Memory B cell (primary cell): ENCODE measurements at regions not wholly inside any gene's neighbourhood (a gene's known extent, or its start where the extent isn't known, plus 50 kb on each side); places are given as distances from the start of the nearest gene placed in this dataset.

ENCODE experiments used
- ATAC-seq: fragments of 150-1000 bp; cut with Tn5 transposase; 2 replicates; pipeline ENCODE4 v1.10.0; 2021; ENCODE audit warnings: low read depth, mild to moderate bottlenecking, moderate library complexity
- DNase-seq, 2 donors: peaks; one replicate each; pipeline ENCODE4 v3.0.0; 2022; ENCODE audit warnings: low spot score in 2 of 2
- H3K27ac Mint-ChIP-seq: one replicate; pipeline ENCODE4 v1.8.0; 2022; ENCODE audit warnings: mild to moderate bottlenecking, moderate library complexity, mixed read lengths
- H3K27me3 Mint-ChIP-seq: one replicate; pipeline ENCODE4 v1.8.0; 2022; ENCODE audit warnings: mixed read lengths
- H3K36me3 Mint-ChIP-seq: one replicate; pipeline ENCODE4 v1.8.0; 2022; ENCODE audit warnings: mild to moderate bottlenecking, mixed read lengths
- H3K4me1 Mint-ChIP-seq: one replicate; pipeline ENCODE4 v1.8.0; 2022; ENCODE audit warnings: mixed read lengths
- H3K4me3 Mint-ChIP-seq: one replicate; pipeline ENCODE4 v1.8.0; 2022; ENCODE audit warnings: mild to moderate bottlenecking, moderate library complexity, mixed read lengths
- H3K9me3 Mint-ChIP-seq: one replicate; pipeline ENCODE4 v1.8.0; 2022; ENCODE audit warnings: mixed read lengths

DNA sequence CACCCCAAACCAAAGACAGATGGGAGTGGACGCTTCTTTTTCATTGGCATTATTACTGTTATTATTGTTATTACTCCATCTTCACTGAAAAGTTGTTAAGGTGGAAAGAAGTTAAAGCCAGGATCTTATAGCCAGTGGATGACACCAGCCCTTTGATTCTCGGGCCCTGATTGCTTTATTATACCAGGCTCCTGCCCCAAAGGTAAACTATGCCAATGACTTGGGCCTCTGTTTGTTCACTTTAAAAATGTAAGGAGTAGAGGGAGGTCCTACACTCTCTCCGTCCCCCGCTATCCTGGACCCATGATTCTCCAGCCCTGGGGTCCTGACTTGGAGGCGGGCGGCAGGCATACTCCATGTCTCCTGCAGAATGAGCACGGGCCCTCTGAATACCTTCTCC, 106.8 kb downstream of the TOMM20 start:
- H3K36me3 Mint-ChIP-seq, result peaks cover 2% of the 10 kb centered on the region
- H3K27me3 Mint-ChIP-seq, result no peaks in the 10 kb centered on the region
- DNase-seq (no peak), ATAC-seq (no peak)
- H3K9me3 Mint-ChIP-seq, result peaks cover 3% of the 10 kb centered on the region
- H3K4me3 Mint-ChIP-seq, result no peak overlapping the region
- H3K27ac Mint-ChIP-seq, result peak overlapping the region; percentile 13
- H3K4me1 Mint-ChIP-seq, result peaks cover 17% of the 10 kb centered on the region

GRCh38 chr1:235021321-235021720, 107.3 kb downstream of the TOMM20 start:
- Mint-ChIP-seq H3K27me3 (no peaks in the 10 kb centered on the region), H3K27ac (no peak overlapping the region), H3K9me3 (peaks cover 3% of the 10 kb centered on the region), H3K4me1 (peaks cover 17% of the 10 kb centered on the region), H3K4me3 (no peak overlapping the region), H3K36me3 (peaks cover 2% of the 10 kb centered on the region)
- DNase-seq (no peak), ATAC-seq (no peak)

DNA sequence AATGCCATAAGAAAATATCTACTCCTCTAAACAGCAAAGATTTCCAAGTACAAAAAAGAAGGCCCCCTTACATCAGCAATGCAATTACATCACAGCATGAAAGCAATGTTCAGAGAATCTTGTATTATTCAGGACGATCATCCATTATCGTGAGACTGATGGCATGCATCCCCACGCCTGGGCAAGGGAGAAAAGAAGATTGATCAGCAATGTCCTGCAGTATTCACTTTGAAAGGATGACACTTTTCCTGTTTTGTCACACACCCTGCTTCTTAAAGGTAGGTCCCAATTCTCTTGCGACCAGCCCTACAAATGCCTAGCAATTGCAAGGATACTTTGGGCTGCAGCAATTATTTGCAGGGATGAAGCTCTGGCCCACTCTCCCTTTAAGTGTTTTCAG, 108.7 kb downstream of the TOMM20 start:
- ATAC-seq (no peak), DNase-seq (no peak)
- peaks cover 3% of the 10 kb centered on the region for H3K9me3 Mint-ChIP-seq
- no peak overlapping the region for H3K4me3 Mint-ChIP-seq
- peaks cover 2% of the 10 kb centered on the region for H3K36me3 Mint-ChIP-seq
- H3K27ac Mint-ChIP-seq, result peak overlapping the region; percentile 12
- H3K4me1 Mint-ChIP-seq, result peaks cover 22% of the 10 kb centered on the region
- H3K27me3 Mint-ChIP-seq, result no peaks in the 10 kb centered on the region

DNA sequence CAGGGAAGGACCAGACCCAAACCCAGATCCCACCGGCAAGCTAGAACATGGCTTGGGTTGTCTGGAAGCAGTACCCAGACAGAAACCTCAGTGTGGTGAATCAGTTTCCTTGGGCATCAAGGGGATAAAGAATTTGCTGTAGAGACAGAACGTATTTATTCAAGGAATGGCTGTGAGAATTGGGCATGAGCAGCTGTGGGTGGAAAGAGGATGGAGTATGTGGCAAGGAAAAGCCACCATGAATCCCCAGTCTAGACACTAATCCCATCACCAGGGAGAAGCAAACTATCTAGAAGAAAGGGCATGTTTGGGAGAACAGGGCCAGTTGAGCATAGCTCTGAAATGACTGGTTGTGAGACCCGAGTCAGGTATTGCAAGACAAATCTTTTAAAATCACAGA, 109.2 kb downstream of the TOMM20 start:
- Mint-ChIP-seq H3K36me3 (peaks cover 2% of the 10 kb centered on the region), H3K4me1 (peaks cover 25% of the 10 kb centered on the region), H3K9me3 (peaks cover 3% of the 10 kb centered on the region), H3K27me3 (no peaks in the 10 kb centered on the region), H3K4me3 (no peak overlapping the region), H3K27ac (peak overlapping the region; percentile 12)
- DNase-seq (no peak), ATAC-seq (no peak)

DNA sequence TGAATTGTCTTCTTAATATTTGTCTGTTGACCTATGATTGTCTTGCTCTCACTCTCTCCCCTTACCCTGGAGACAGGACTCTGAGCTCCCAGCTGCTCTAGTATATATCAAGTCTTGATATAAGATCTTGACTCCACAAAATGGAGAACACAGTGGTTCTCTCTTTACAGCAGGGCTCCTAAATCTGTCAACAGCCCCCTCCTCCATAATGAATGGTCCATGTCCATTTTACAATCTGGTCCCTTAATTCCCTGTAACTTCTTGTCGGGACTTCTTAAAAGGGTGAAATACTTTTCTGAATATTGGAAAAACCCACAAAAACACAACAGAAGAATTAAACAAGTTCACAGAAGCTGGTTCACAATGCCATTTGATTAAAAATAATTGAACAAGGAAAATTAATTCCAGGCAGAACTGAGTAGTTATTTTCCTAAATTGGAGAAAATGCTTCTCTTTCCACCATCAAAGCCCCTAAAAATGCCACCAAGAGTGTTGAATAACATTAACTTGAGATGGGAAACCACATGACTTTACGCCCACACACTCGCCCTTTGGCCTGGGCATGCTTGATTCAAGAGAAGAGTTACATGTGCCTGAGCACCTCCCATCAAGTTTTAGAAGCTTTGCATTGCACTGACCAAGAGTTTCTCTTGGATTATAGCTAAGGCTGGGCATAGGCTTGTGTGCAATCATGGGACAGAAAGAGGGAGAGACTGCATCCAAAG, 109.8 kb downstream of the TOMM20 start:
- DNase-seq, result no peak
- H3K27ac Mint-ChIP-seq, result peak overlapping the region; percentile 12

DNA sequence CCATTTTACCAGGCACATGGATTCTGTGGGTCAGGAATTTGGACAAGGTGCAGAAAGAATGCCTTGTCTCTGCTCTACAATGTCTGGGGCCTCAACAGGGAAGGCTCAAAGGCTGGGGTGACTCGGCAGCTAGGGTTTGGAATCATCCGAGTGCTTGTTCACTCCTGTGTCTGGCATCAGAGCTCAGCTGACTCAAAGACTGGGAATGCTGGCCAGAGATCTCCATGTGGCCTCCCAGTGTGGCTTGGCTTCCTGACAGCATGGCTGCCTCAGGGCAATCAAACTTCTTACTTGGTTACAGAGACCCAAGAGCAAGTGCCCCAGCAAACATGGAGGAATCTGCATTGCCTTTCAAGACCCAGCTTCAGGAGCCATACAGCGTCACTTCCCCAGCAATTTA, 110.5 kb downstream of the TOMM20 start:
- peaks cover 2% of the 10 kb centered on the region for H3K36me3 Mint-ChIP-seq
- no peaks in the 10 kb centered on the region for H3K27me3 Mint-ChIP-seq
- peaks cover 3% of the 10 kb centered on the region for H3K9me3 Mint-ChIP-seq
- no peak for ATAC-seq
- H3K4me1 Mint-ChIP-seq, result peaks cover 30% of the 10 kb centered on the region
- peak overlapping the region; percentile 12 for H3K27ac Mint-ChIP-seq
- H3K4me3 Mint-ChIP-seq, result no peak overlapping the region
- DNase-seq, result no peak

More for the DNA sequence above, 109.8 kb downstream of the TOMM20 start:
- Mint-ChIP-seq H3K9me3 (peaks cover 3% of the 10 kb centered on the region), H3K4me3 (no peak overlapping the region), H3K4me1 (peaks cover 29% of the 10 kb centered on the region), H3K27me3 (no peaks in the 10 kb centered on the region), H3K36me3 (peaks cover 2% of the 10 kb centered on the region)
- no peak for ATAC-seq

DNA sequence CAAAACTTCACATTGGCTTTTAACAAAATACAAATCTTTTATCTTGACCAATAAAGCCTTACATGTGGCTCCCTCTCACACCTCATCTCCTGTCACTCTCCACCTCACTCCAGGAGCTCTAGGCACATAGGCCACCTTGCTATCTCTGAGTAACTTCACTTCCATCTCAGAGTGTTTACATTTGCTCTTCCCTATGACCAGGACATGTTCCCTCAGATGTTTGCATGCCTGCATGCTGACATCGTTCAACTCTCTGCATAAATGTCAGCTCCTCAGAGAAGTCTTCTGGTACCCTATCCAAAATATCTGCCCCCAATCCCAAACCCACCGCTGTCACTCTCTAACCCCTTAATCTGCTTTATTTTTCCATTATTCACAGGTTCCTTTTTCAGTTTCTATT, 110.9 kb downstream of the TOMM20 start:
- ATAC-seq (no peak), DNase-seq (no peak)
- Mint-ChIP-seq H3K9me3 (peaks cover 3% of the 10 kb centered on the region), H3K27me3 (no peaks in the 10 kb centered on the region), H3K4me3 (no peak overlapping the region), H3K36me3 (peaks cover 2% of the 10 kb centered on the region), H3K27ac (no peak overlapping the region), H3K4me1 (peaks cover 30% of the 10 kb centered on the region)

DNA sequence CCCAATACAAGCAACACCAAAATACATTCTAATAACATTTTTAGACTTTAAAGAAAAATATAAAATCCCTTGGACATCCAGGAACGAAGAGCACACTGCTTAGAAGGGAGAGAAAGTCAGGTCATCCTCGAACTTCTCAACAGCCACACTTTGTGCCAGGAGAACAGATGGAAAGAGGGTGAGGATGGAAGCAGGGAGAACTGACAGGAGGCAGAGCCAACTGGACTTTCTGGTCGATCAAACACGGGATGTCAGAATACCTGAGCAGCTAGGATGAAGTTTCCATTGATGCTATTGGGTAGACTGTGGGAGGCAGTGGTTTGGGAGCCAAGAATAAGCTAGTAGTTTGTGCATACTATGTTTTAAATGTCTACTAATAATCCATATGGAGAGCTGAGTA, 111.4 kb downstream of the TOMM20 start:
- Mint-ChIP-seq H3K27ac (no peak overlapping the region), H3K4me1 (peaks cover 32% of the 10 kb centered on the region), H3K27me3 (no peaks in the 10 kb centered on the region), H3K4me3 (no peak overlapping the region), H3K9me3 (peaks cover 3% of the 10 kb centered on the region), H3K36me3 (peaks cover 2% of the 10 kb centered on the region)
- no peak for ATAC-seq
- no peak for DNase-seq

DNA sequence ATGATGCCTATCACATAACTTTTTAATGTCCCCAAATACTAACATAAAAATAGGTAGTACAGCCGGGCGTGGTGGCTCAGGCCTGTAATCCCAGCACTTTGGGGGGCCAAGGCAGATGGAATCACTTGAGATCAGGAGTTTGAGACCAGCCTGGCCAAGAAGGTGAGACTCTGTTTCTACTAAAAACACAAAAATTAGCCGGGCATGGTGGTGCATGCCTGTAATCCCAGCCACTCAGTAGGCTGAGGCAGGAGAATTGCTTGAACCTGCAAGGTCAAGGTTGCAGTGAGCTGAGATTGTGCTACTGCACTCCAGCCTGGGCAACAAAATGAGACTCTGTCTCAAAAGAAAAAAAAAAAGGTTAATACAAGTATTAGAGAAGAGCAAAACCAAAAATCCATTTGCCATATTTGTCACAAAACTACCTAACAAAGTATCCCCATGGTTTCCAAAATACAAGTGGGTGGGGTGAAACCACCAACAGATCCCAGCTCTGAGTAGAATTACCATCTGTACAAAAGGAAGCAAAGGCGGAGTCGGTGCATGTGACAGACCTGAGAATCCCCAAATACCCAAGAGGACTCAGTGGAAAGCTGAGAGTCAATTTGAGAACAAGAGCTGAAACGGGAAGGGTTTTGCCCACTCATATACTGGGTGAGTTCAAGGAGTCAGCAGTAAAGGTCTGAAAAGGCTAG, 113.2 kb downstream of the TOMM20 start:
- Mint-ChIP-seq H3K4me1 (peaks cover 43% of the 10 kb centered on the region), H3K4me3 (no peak overlapping the region), H3K27ac (peak overlapping the region; percentile 99), H3K36me3 (peaks cover 2% of the 10 kb centered on the region), H3K27me3 (no peaks in the 10 kb centered on the region), H3K9me3 (peaks cover 3% of the 10 kb centered on the region)
- ATAC-seq (peak; percentile 12), DNase-seq (no peak)

- Mint-ChIP-seq H3K4me1 (peaks cover 45% of the 10 kb centered on the region), H3K27me3 (no peaks in the 10 kb centered on the region), H3K4me3 (no peak overlapping the region), H3K36me3 (peaks cover 2% of the 10 kb centered on the region), H3K27ac (peak overlapping the region; percentile 99), H3K9me3 (peaks cover 3% of the 10 kb centered on the region)
- no peak for ATAC-seq
- DNase-seq, result no peak
These were observed 113.9 kb downstream of the TOMM20 start for GRCh38 chr1:235014756-235015155.

DNA sequence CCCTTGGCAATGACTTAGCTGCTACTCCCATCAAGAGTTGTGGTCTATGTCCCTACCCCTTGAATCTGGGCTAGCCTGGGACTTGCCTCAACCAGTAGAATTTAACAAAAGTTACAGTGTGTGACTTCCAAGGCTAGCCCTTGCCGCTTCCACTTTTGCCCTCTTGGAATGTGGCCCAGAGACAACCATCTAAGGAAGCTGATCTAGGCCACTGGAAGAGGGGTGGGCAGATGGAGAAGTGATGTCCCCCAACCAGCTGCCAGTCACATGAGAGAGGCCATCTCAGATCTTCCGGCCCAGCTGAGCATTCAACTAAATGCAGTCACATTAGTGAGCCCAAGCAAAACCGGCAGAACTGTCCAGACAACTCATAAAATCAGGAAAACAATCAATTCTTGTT, 115.1 kb downstream of the TOMM20 start:
- Mint-ChIP-seq H3K27me3 (no peaks in the 10 kb centered on the region), H3K9me3 (peaks cover under 1% of the 10 kb centered on the region), H3K4me1 (peaks cover 48% of the 10 kb centered on the region), H3K27ac (peak overlapping the region; percentile 99), H3K4me3 (no peak overlapping the region), H3K36me3 (no peaks in the 10 kb centered on the region)
- no peak for DNase-seq
- ATAC-seq, result no peak

DNA sequence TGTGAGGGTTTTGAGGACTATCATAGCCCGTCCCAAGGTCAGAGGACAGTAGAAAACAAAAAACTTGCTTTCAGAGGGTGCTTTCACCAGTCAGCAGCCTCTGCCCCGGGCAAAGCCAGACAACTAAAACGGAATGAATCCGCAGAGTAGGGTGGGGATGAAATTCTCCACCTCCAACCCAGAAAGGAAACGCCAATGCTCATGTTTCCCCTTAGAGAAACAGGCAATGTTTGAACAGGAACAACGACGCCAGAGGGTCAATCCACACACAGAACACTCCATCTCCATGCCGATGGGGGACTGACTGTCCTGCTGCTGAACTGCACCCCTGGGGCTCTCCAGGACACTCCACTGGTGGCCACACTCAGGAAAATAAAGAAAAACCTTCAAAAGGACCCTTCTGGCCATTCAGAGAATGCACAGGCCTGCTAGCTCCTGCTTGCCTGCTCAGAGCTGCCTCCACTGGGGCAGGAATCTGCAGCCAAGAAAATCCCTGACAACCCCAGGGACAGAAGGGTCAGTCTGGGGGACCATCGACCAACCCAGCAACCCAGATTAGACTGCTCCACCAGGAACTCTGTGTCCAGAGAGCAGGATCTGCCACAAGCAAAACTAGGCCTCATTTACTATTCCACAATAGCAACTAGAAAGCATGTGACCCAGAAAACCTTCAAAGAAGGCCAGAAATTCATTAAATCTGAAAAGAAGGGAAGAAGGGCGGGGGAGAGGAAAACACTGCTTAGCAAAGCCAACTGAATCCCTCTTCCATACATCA, 116.0 kb downstream of the TOMM20 start:
- Mint-ChIP-seq H3K4me3 (peak overlapping the region; percentile 12), H3K36me3 (no peaks in the 10 kb centered on the region), H3K9me3 (no peaks in the 10 kb centered on the region), H3K4me1 (peaks cover 45% of the 10 kb centered on the region), H3K27me3 (no peaks in the 10 kb centered on the region), H3K27ac (peak overlapping the region; percentile 99)
- ATAC-seq (no peak), DNase-seq (no peak)

- ATAC-seq (peak; percentile 81), DNase-seq (peak; percentile 69 to 89)
- Mint-ChIP-seq H3K9me3 (no peaks in the 10 kb centered on the region), H3K4me3 (peak overlapping the region; percentile 70), H3K4me1 (peaks cover 45% of the 10 kb centered on the region), H3K27me3 (no peaks in the 10 kb centered on the region), H3K36me3 (no peaks in the 10 kb centered on the region), H3K27ac (peak overlapping the region; percentile 99)
These were observed 116.8 kb downstream of the TOMM20 start for GRCh38 chr1:235011599-235012435.
